ENCODE measurements at regions not wholly inside any gene's neighbourhood (a gene's known extent, or its start where the extent isn't known, plus 50 kb on each side); places are given as distances from the start of the nearest gene placed in this dataset.

DNA sequence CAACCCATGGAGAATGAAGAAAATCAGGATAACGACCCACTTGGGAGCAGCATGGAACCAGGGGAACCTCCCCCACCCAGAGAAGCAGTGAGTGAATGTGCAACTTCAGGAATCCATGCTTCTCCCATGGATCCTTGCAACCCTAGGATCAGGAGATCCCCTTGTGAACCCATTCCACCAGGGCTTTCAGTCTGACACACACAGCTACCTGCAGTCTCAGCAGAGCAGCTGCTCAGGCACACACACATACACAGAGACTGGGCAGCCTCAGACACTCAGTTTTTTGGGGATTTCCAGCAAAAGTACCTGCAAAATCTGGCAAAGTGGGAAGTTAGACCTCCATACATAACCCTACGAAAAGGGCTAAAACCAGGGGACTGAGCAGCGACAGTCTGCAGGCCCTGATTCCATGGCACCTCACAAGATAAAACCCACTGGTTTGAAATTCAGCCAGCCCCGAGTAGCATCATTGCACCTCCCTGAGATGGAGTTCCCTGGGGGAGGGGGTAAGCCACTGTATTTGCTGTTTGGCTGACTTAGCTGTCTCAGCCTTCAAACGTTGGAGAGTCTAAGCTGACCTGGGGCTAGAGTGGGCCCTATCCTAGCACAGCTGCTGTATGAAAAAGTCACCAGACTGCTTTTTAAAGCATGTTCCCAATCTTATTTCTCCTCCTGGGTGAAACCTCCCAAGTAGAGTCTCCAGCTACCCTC, 737.5 kb upstream of the NDST4 start:
- Mint-ChIP-seq H3K27ac (ENCODE audit: unreplicated experiment) (no peak overlapping the region), H3K4me1 (no peaks in the 10 kb centered on the region), H3K4me3 (no peak overlapping the region), H3K36me3 (ENCODE audit: low read depth) (no peaks in the 10 kb centered on the region), H3K9me3 (peaks cover 5% of the 10 kb centered on the region), H3K27me3 (ENCODE audit: low read depth) (no peaks in the 10 kb centered on the region)
- TF ChIP-seq, protein P1, sequence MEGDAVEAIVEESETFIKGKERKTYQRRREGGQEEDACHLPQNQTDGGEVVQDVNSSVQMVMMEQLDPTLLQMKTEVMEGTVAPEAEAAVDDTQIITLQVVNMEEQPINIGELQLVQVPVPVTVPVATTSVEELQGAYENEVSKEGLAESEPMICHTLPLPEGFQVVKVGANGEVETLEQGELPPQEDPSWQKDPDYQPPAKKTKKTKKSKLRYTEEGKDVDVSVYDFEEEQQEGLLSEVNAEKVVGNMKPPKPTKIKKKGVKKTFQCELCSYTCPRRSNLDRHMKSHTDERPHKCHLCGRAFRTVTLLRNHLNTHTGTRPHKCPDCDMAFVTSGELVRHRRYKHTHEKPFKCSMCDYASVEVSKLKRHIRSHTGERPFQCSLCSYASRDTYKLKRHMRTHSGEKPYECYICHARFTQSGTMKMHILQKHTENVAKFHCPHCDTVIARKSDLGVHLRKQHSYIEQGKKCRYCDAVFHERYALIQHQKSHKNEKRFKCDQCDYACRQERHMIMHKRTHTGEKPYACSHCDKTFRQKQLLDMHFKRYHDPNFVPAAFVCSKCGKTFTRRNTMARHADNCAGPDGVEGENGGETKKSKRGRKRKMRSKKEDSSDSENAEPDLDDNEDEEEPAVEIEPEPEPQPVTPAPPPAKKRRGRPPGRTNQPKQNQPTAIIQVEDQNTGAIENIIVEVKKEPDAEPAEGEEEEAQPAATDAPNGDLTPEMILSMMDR (conservative IDR thresholded peaks at IDR 0.05), result no peak
- no peak for DNase-seq (ENCODE audit: low read depth, low spot score)

DNA sequence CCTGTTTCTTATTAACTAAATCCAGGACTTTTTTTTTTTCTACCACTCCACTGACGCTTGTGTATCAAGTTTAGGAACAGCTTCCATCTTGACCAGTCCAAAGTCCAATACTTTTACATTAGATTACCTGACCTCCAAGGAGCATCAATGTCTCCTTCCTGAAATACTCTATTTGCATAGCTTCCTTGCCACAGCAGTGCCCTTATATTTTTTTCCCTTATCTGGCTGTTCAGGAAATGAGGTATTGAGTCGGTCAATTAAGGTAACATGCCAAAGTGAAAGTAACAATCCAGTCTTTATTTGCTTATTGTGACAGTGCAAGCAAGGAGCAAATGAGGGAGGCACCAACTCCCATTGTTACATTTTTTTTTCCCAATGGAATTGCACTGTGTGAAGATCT, 730.8 kb upstream of the NDST4 start:
- Mint-ChIP-seq H3K4me3 (no peak overlapping the region), H3K4me1 (no peaks in the 10 kb centered on the region), H3K27ac (ENCODE audit: unreplicated experiment) (no peak overlapping the region), H3K36me3 (ENCODE audit: low read depth) (peaks cover 2% of the 10 kb centered on the region), H3K27me3 (ENCODE audit: low read depth) (no peaks in the 10 kb centered on the region), H3K9me3 (no peaks in the 10 kb centered on the region)
- no peak for DNase-seq (ENCODE audit: low read depth, low spot score)
- TF ChIP-seq, protein P1 (conservative IDR thresholded peaks at IDR 0.05), result no peak

DNA sequence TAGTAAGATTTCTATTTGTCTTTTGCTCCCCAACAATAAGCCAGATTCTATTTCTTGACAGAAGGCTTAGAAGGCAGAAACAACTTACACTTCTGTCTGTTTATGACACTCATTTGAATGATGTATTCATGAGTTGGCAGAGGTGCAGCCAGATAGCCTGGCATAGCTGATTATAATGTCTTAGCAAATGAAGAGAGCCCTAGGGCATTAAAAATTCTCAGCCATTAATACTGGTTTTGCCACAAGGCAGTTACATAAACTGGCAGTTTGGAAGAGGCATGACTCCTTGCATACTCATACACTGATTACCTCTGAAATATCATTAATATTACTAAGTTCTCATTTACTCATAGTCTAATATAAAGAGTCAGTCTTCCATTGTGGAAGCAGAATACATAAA, 728.5 kb upstream of the NDST4 start:
- TF ChIP-seq, protein P1 (conservative IDR thresholded peaks at IDR 0.05), result no peak
- H3K27ac Mint-ChIP-seq (ENCODE audit: unreplicated experiment), result no peak overlapping the region
- H3K9me3 Mint-ChIP-seq, result peaks cover 3% of the 10 kb centered on the region
- peaks cover 7% of the 10 kb centered on the region for H3K36me3 Mint-ChIP-seq (ENCODE audit: low read depth)
- no peaks in the 10 kb centered on the region for H3K4me1 Mint-ChIP-seq
- no peak for DNase-seq (ENCODE audit: low read depth, low spot score)
- H3K4me3 Mint-ChIP-seq, result no peak overlapping the region
- H3K27me3 Mint-ChIP-seq (ENCODE audit: low read depth), result no peaks in the 10 kb centered on the region

DNA sequence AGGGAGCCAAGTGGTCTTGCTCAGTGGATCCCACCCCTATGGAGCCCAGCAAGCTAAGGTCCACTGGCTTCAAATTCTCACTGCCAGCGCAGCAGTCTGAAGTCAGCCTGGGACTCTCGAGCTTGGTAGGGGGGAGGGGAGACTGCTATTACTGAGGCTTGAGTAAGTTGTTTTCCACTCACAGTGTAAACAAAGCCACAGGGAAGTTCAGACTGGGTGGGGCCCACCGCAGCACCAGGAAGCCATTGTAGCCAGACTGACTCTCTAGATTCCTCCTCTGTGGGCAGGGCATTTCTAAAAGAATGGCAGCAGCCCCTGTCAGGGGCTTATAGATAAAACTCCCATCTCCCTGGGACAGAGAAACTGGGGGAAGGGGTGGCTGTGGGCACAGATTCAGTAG, 721.0 kb upstream of the NDST4 start:
- H3K27ac Mint-ChIP-seq (ENCODE audit: unreplicated experiment), result no peak overlapping the region
- H3K27me3 Mint-ChIP-seq (ENCODE audit: low read depth), result no peaks in the 10 kb centered on the region
- peaks cover 20% of the 10 kb centered on the region for H3K9me3 Mint-ChIP-seq
- no peak overlapping the region for H3K4me3 Mint-ChIP-seq
- TF ChIP-seq, protein P1 (conservative IDR thresholded peaks at IDR 0.05), result no peak
- peaks cover 9% of the 10 kb centered on the region for H3K36me3 Mint-ChIP-seq (ENCODE audit: low read depth)
- no peak for DNase-seq (ENCODE audit: low read depth, low spot score)
- no peaks in the 10 kb centered on the region for H3K4me1 Mint-ChIP-seq

DNA sequence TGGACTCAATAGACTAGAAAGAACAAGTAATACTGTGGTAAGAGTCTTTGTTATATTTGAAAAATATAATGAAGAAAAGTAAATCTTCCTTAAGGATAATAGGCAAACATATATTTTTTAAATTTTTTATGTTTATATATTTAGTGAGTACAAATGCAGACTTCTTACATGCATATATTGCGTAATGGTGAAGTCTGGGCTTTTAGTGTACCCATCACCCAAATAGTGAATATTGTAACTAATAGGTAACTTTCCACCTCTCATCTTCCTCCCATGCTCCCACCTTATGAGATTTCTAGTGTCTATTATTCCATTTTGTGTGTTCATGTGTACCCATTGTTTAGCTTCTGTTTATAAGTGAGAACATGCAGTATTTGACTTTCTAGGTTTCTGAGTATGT, 711.2 kb upstream of the NDST4 start:
- no peaks in the 10 kb centered on the region for H3K27me3 Mint-ChIP-seq (ENCODE audit: low read depth)
- H3K27ac Mint-ChIP-seq (ENCODE audit: unreplicated experiment), result no peak overlapping the region
- DNase-seq (ENCODE audit: low read depth, low spot score), result no peak
- no peaks in the 10 kb centered on the region for H3K4me1 Mint-ChIP-seq
- no peak overlapping the region for H3K4me3 Mint-ChIP-seq
- peaks cover 2% of the 10 kb centered on the region for H3K9me3 Mint-ChIP-seq
- no peaks in the 10 kb centered on the region for H3K36me3 Mint-ChIP-seq (ENCODE audit: low read depth)
- TF ChIP-seq, protein P1 (conservative IDR thresholded peaks at IDR 0.05), result no peak
